Upper lobe of right lung (tissue), 1 donor: ENCODE measurements at regions not wholly inside any gene's neighbourhood (a gene's known extent, or its start where the extent isn't known, plus 50 kb on each side); places are given as distances from the start of the nearest gene placed in this dataset.

Source experiments
- ATAC-seq: fragments of 200-7000 bp; cut with Tn5 transposase; one replicate; pipeline ENCODE4 v1.9.1; 2020; ENCODE audit warnings: mild to moderate bottlenecking, moderate library complexity
- DNase-seq: peaks from one replicate; pipeline ENCODE4 v3.0.0-alpha.2; 2020
- H3K27ac ChIP-seq: fragments of 200-600 bp; one replicate; pipeline ENCODE4 v1.8.0; 2022
- H3K27me3 ChIP-seq: fragments of 200-600 bp; one replicate; pipeline ENCODE4 v1.8.0; 2022; ENCODE audit warnings: mild to moderate bottlenecking
- H3K36me3 ChIP-seq: fragments of 200-600 bp; one replicate; pipeline ENCODE4 v1.8.0; 2022
- H3K4me1 ChIP-seq: fragments of 200-600 bp; one replicate; pipeline ENCODE4 v1.8.0; 2022
- H3K4me3 ChIP-seq: fragments of 200-600 bp; one replicate; pipeline ENCODE4 v1.8.0; 2022; ENCODE audit warnings: mild to moderate bottlenecking
- H3K9me3 ChIP-seq: fragments of 200-600 bp; one replicate; pipeline ENCODE4 v1.8.0; 2022
- intact Hi-C: fragments of 100-400 bp; cut with DNase I; formaldehyde crosslinking; loops from one replicate; pipeline ENCODE4 v1.11.0; 2022
- TF ChIP-seq, protein P1 (sequence below): fragments of 200-600 bp; IDR thresholded peaks from one replicate; pipeline ENCODE4 v1.8.0; 2022; ENCODE audit warnings: antibody characterized with exemption
- donor health status: DM: no; HTN: yes; CAD: no; lungs with severe emphysema.

DNA sequence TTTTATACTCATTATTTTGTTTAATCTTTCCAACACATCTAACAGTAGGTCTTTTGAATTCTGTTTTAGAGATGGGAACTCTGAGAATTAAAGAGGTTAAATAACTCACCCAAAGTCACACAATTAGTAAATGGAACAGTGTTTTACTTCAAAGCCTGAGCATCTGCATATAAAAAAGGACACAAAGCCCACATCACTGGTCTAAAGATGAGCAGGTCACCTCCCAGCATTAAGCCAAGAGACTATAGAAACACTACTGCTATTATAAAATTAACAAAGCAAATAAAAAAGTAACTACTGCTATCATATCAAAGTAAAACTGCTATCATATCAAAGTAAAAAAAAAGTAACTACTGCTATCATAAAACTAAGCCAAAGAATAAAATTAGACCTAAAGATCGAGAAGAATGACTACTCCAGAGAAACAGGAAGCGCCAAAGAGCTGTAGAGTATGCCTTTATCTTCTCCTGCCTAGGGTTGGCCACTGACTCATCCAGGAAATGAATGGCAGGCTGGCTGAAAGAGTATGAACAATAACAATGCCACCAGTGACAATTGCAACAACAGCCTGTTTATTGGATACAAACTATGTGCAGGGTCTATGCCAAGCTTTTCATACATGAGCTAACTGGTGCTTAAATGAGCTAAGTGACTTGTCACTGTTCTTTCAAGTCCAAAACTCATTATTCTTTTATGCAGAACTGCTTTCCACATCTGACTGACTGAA lies 1153.0 kb upstream of the TENM4 start:
- H3K4me1 ChIP-seq: no peaks in the 10 kb centered on the region
- no peak overlapping the region for H3K27ac ChIP-seq
- DNase-seq (no peak), ATAC-seq (no peak)
- intact Hi-C loops: no loop called here
- H3K27me3 ChIP-seq: no peaks in the 10 kb centered on the region
- no peaks in the 10 kb centered on the region for H3K36me3 ChIP-seq
- H3K4me3 ChIP-seq: no peak overlapping the region
- H3K9me3 ChIP-seq: no peaks in the 10 kb centered on the region
- TF ChIP-seq, protein P1, sequence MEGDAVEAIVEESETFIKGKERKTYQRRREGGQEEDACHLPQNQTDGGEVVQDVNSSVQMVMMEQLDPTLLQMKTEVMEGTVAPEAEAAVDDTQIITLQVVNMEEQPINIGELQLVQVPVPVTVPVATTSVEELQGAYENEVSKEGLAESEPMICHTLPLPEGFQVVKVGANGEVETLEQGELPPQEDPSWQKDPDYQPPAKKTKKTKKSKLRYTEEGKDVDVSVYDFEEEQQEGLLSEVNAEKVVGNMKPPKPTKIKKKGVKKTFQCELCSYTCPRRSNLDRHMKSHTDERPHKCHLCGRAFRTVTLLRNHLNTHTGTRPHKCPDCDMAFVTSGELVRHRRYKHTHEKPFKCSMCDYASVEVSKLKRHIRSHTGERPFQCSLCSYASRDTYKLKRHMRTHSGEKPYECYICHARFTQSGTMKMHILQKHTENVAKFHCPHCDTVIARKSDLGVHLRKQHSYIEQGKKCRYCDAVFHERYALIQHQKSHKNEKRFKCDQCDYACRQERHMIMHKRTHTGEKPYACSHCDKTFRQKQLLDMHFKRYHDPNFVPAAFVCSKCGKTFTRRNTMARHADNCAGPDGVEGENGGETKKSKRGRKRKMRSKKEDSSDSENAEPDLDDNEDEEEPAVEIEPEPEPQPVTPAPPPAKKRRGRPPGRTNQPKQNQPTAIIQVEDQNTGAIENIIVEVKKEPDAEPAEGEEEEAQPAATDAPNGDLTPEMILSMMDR: no peak

DNA sequence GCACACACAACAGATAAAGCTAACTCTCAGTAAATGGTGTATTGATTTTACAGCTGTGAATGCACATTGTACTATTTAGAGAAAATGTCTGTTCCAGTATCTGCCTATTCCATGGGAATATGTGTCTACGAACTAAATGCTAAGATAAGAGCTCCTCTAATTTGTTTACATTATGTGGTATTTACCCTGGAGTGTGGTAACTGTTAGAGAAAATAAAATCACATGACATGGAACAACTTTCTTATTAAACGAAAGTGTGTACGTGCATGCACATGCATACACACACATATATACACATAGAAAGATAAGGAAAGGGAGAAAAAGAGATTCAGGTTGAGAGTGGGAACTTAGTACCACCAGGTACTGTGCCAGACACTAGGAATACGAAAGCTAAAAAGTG lies 1151.7 kb upstream of the TENM4 start:
- DNase-seq (no peak), ATAC-seq (no peak)
- Histone ChIP-seq H3K9me3 (no peaks in the 10 kb centered on the region), H3K27me3 (no peaks in the 10 kb centered on the region), H3K27ac (no peak overlapping the region), H3K4me3 (no peak overlapping the region), H3K4me1 (no peaks in the 10 kb centered on the region), H3K36me3 (no peaks in the 10 kb centered on the region)
- intact Hi-C loops: no loop called here
- TF ChIP-seq, protein P1: no peak

DNA sequence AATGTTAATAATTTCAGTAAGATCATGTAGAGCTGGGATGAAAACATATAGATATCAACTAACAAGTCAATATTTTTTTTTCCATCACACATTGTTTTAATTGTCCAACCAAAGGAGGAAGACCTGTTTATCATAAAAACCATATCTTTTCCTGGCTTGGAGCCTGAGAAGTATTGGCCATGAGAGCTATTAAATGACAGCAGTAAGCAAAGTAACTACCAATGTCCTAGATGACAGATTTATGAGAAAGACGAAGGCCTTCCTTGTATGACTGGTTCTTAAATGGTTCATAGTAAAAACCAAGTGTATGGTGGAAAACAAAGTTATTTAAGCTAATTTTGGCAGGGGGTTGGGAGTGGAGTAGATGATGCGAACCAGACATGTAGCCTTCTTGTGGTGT lies 1147.1 kb upstream of the TENM4 start:
- DNase-seq: no peak
- no peaks in the 10 kb centered on the region for H3K9me3 ChIP-seq
- intact Hi-C loops: no loop called here
- no peaks in the 10 kb centered on the region for H3K36me3 ChIP-seq
- no peak overlapping the region for H3K4me3 ChIP-seq
- TF ChIP-seq, protein P1: no peak
- ATAC-seq: no peak
- H3K27ac ChIP-seq: no peak overlapping the region
- H3K4me1 ChIP-seq: no peaks in the 10 kb centered on the region
- H3K27me3 ChIP-seq: no peaks in the 10 kb centered on the region

DNA sequence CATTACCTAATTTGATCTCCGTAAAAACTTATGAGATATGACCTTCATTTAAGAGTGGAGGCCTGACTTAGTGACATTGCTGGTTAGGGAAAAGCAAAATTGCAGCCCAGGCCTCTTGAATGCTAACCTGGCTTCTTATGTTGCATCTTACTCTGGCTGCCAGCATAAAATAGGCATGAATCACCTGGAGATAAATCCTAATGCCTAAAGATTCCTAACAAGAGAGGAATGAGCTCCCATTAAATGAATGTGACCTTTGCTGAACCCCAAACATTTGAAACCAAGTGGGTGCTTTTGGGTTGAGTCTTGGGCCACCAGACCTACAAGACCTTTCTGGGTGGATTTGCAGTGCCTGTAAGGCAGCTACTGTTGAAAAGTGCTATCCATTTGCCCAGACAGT lies 1145.6 kb upstream of the TENM4 start:
- ATAC-seq (no peak), DNase-seq (no peak)
- Histone ChIP-seq H3K27me3 (no peaks in the 10 kb centered on the region), H3K4me1 (no peaks in the 10 kb centered on the region), H3K36me3 (no peaks in the 10 kb centered on the region), H3K27ac (no peak overlapping the region), H3K9me3 (no peaks in the 10 kb centered on the region), H3K4me3 (no peak overlapping the region)
- TF ChIP-seq, protein P1: no peak
- intact Hi-C loops: no loop called here

DNA sequence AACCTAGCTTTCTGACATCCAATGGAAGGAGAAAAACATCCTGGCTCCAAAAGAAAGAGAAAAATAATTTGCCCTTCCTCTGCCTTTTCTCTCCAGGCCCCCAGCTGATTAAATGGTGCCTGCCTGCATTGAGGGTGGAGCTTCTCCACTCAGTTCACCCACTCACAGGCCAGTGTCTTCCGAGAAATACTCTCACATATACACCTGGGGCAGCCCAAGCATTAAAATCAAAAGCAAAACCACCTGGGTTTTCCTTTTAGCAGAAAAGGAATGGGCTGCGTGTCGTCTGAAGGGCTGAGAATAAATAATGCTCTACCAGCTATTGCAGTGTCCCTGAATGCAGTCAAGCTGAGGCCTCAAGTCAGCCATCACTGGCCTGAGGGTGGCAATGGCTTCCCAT lies 1143.8 kb upstream of the TENM4 start:
- intact Hi-C loops: no loop called here
- no peaks in the 10 kb centered on the region for H3K4me1 ChIP-seq
- no peaks in the 10 kb centered on the region for H3K27me3 ChIP-seq
- no peak overlapping the region for H3K4me3 ChIP-seq
- no peaks in the 10 kb centered on the region for H3K9me3 ChIP-seq
- H3K36me3 ChIP-seq: no peaks in the 10 kb centered on the region
- DNase-seq (no peak), ATAC-seq (no peak)
- TF ChIP-seq, protein P1: no peak
- no peak overlapping the region for H3K27ac ChIP-seq

DNA sequence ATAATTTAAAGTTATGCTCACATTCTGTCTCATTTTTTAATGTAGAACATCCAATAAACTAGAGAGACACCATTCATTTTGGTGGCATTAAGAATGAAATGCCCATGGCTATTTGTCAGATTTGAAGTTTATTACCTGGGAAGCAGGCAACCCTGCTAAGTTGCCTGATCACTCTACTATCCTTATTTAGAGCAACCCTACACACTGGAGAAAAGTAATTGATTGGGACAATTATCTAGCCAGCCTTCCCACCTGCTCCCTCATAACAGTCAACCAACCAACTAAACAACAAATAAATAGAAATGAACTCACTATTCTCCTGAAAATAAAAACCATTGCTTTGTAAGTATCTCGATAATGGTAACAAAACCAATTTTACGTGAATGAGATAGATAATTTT lies 1129.0 kb upstream of the TENM4 start:
- Histone ChIP-seq H3K4me3 (no peak overlapping the region), H3K4me1 (no peaks in the 10 kb centered on the region), H3K27ac (no peak overlapping the region), H3K36me3 (no peaks in the 10 kb centered on the region), H3K27me3 (no peaks in the 10 kb centered on the region), H3K9me3 (no peaks in the 10 kb centered on the region)
- TF ChIP-seq, protein P1: no peak
- DNase-seq (no peak), ATAC-seq (no peak)
- intact Hi-C loops: no loop called here
